ENCODE measurements at regions not wholly inside any gene's neighbourhood (a gene's known extent, or its start where the extent isn't known, plus 50 kb on each side); places are given as distances from the start of the nearest gene placed in this dataset.

- TF ChIP-seq EZH2 (optimal IDR thresholded peaks at IDR 0.05; ENCODE audit: low read depth, low read length), result no peak
- Histone ChIP-seq H3K27me3 (replicated peaks; ENCODE audit: insufficient read depth, low read length) (no peaks in the 10 kb centered on the region), H3K4me1 (ENCODE audit: low read length) (no peaks in the 10 kb centered on the region), H3K27ac (ENCODE audit: low read length) (no peak overlapping the region), H3F3A (ENCODE audit: insufficient read depth, low read length) (no peaks in the 10 kb centered on the region), H4K20me1 (ENCODE audit: insufficient read depth, low read length) (no peaks in the 10 kb centered on the region), H2AFZ (ENCODE audit: low read length) (no peak overlapping the region), H3K4me2 (ENCODE audit: low read depth, low read length) (no peak overlapping the region), H3K9ac (ENCODE audit: low read length) (no peak overlapping the region), H3K9me3 (replicated peaks; ENCODE audit: insufficient read depth, low read length) (no peaks in the 10 kb centered on the region), H3K79me2 (ENCODE audit: low read length) (no peaks in the 10 kb centered on the region), H3K36me3 (replicated peaks; ENCODE audit: insufficient read depth, low read length) (no peaks in the 10 kb centered on the region), H3K4me3 (ENCODE audit: low read length) (no peak overlapping the region), H3K9me2 (replicated peaks; ENCODE audit: insufficient read depth, low read length) (no peaks in the 10 kb centered on the region)
- no peak for DNase-seq
Measured at GRCh38 chr7:80066639-80067038, 68.0 kb upstream of the GNAI1 start.

GRCh38 chr7:80063834-80064233, 70.8 kb upstream of the GNAI1 start:
- no peak overlapping the region for H3K27ac ChIP-seq (ENCODE audit: low read length)
- no peaks in the 10 kb centered on the region for H3K4me1 ChIP-seq (ENCODE audit: low read length)
- no peak overlapping the region for H3K9ac ChIP-seq (ENCODE audit: low read length)
- H3K4me2 ChIP-seq (ENCODE audit: low read depth, low read length), result no peak overlapping the region
- no peak overlapping the region for H2AFZ ChIP-seq (ENCODE audit: low read length)
- H3K9me2 ChIP-seq (replicated peaks; ENCODE audit: insufficient read depth, low read length), result no peaks in the 10 kb centered on the region
- no peaks in the 10 kb centered on the region for H3K9me3 ChIP-seq (replicated peaks; ENCODE audit: insufficient read depth, low read length)
- no peak overlapping the region for H3K4me3 ChIP-seq (ENCODE audit: low read length)
- no peaks in the 10 kb centered on the region for H3K27me3 ChIP-seq (replicated peaks; ENCODE audit: insufficient read depth, low read length)
- TF ChIP-seq EZH2 (optimal IDR thresholded peaks at IDR 0.05; ENCODE audit: low read depth, low read length), result no peak
- no peak for TF ChIP-seq EZH2phosphoT487 (IDR thresholded peaks at IDR 0.05; ENCODE audit: low read length)
- no peaks in the 10 kb centered on the region for H3K79me2 ChIP-seq (ENCODE audit: low read length)
- no peak for DNase-seq
- no peaks in the 10 kb centered on the region for H3F3A ChIP-seq (ENCODE audit: insufficient read depth, low read length)
- H4K20me1 ChIP-seq (ENCODE audit: insufficient read depth, low read length), result no peaks in the 10 kb centered on the region
- no peaks in the 10 kb centered on the region for H3K36me3 ChIP-seq (replicated peaks; ENCODE audit: insufficient read depth, low read length)

DNA sequence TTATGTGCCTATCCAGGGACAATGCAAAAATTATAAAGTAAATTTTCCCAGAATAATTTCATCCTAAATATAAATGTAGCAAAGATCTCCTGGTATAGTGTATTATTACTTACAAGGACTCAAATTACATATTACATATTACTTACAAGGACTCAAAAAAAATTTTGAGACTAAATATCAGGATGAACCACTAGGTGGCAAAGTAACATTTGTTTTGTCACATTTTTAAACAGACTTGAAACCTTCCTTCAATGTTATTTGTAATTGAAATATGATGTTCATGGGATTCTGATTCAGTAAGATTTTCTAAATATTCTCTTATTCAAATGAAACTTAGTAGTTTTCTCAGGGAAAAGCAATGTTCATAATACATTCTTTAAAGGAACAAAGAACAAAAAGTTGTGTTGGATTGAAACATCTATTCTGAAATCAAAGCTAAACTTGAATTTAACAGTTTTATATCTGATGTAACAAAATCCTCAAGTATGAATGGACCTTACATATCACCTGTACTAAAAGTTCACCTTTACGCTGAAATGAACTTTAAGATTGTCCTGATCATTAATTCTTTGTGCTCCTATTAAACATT, 74.3 kb upstream of the GNAI1 start:
- no peak overlapping the region for H3K9ac ChIP-seq (ENCODE audit: low read length)
- no peaks in the 10 kb centered on the region for H3F3A ChIP-seq (ENCODE audit: insufficient read depth, low read length)
- H3K27ac ChIP-seq (ENCODE audit: low read length), result no peak overlapping the region
- H3K79me2 ChIP-seq (ENCODE audit: low read length), result no peaks in the 10 kb centered on the region
- H2AFZ ChIP-seq (ENCODE audit: low read length), result no peak overlapping the region
- peak; percentile 72 for DNase-seq
- TF ChIP-seq EZH2 (optimal IDR thresholded peaks at IDR 0.05; ENCODE audit: low read depth, low read length), result no peak
- no peak for TF ChIP-seq EZH2phosphoT487 (IDR thresholded peaks at IDR 0.05; ENCODE audit: low read length)
- TF ChIP-seq CTCF (IDR thresholded peaks at IDR 0.05; ENCODE audit: low read length), result peak; percentile 53
- H3K36me3 ChIP-seq (replicated peaks; ENCODE audit: insufficient read depth, low read length), result no peaks in the 10 kb centered on the region
- H3K27me3 ChIP-seq (replicated peaks; ENCODE audit: insufficient read depth, low read length), result no peaks in the 10 kb centered on the region
- no peaks in the 10 kb centered on the region for H4K20me1 ChIP-seq (ENCODE audit: insufficient read depth, low read length)
- H3K9me2 ChIP-seq (replicated peaks; ENCODE audit: insufficient read depth, low read length), result no peaks in the 10 kb centered on the region
- H3K4me2 ChIP-seq (ENCODE audit: low read depth, low read length), result no peak overlapping the region
- no peaks in the 10 kb centered on the region for H3K4me1 ChIP-seq (ENCODE audit: low read length)
- H3K4me3 ChIP-seq (ENCODE audit: low read length), result no peak overlapping the region
- no peaks in the 10 kb centered on the region for H3K9me3 ChIP-seq (replicated peaks; ENCODE audit: insufficient read depth, low read length)

DNA sequence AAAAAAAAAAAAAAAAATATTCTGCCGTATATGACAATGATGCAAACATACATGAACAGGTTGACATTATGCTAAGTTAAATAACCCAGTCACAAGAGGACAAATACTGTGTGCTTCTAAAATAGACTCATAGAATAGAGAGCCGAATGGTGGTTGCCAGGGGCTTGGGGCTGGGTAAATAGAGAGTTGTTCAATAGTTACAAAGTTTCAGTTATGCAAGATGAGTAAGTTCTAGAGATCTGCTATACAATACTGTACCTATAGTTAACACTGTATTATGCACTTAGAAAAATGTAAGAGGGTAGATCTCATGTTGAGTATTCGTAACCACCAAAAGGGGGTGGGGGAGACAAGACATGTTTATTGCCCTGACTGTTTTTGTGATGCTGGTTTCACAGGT, 77.1 kb upstream of the GNAI1 start:
- Histone ChIP-seq H3K36me3 (replicated peaks; ENCODE audit: insufficient read depth, low read length) (no peaks in the 10 kb centered on the region), H3K79me2 (ENCODE audit: low read length) (no peaks in the 10 kb centered on the region), H3F3A (ENCODE audit: insufficient read depth, low read length) (no peaks in the 10 kb centered on the region), H3K4me3 (ENCODE audit: low read length) (no peak overlapping the region), H2AFZ (ENCODE audit: low read length) (no peak overlapping the region), H3K9ac (ENCODE audit: low read length) (no peak overlapping the region), H3K9me2 (replicated peaks; ENCODE audit: insufficient read depth, low read length) (no peaks in the 10 kb centered on the region), H3K4me1 (ENCODE audit: low read length) (no peaks in the 10 kb centered on the region), H4K20me1 (ENCODE audit: insufficient read depth, low read length) (no peaks in the 10 kb centered on the region), H3K9me3 (replicated peaks; ENCODE audit: insufficient read depth, low read length) (no peaks in the 10 kb centered on the region), H3K27ac (ENCODE audit: low read length) (no peak overlapping the region), H3K27me3 (replicated peaks; ENCODE audit: insufficient read depth, low read length) (no peaks in the 10 kb centered on the region), H3K4me2 (ENCODE audit: low read depth, low read length) (no peak overlapping the region)
- DNase-seq, result no peak
- TF ChIP-seq CTCF (IDR thresholded peaks at IDR 0.05; ENCODE audit: low read length), result no peak
- TF ChIP-seq EZH2 (optimal IDR thresholded peaks at IDR 0.05; ENCODE audit: low read depth, low read length), result no peak
- TF ChIP-seq EZH2phosphoT487 (IDR thresholded peaks at IDR 0.05; ENCODE audit: low read length), result no peak
